GM12878 (cell line): ENCODE measurements at regions not wholly inside any gene's neighbourhood (a gene's known extent, or its start where the extent isn't known, plus 50 kb on each side); places are given as distances from the start of the nearest gene placed in this dataset.

Source experiments
- ATAC-seq: fragments of 200-7000 bp; cut with Tn5 transposase; 3 replicates; pipeline ENCODE4 v1.9.1; 2020; ENCODE audit warnings: mild to moderate bottlenecking, moderate library complexity
- BruUV-seq: library from RNA; stranded (reverse); fragments of 400-500 nt; replicated peaks from 2 replicates; lab custom pipeline; 2021; lab: Mats Ljungman, UMichigan
- CTCF ChIA-PET: fragments of 300-600 bp; sonication (Branson Sonifier 250); formaldehyde crosslinking; extraction: SDS; loops from one replicate; lab custom pipeline; 2021; ENCODE audit warnings: inconsistent platforms; lab: Yijun Ruan, JAX
- POLR2A ChIA-PET: fragments of 350-600 bp; formaldehyde crosslinking; extraction: SDS; loops from one replicate; lab custom pipeline; 2021; ENCODE audit warnings: inconsistent platforms; lab: Charles Lee
- RAD21 ChIA-PET: fragments of 300-600 bp; sonication (Branson Sonifier 250); formaldehyde crosslinking; loops from one replicate; lab custom pipeline; 2023; ENCODE audit warnings: antibody characterized with exemption; ENCODE audit not compliant: unreplicated experiment; lab: Charles Lee
- SMC1A ChIA-PET: fragments of 300-600 bp; sonication (Branson Sonifier 250); formaldehyde crosslinking; loops from one replicate; lab custom pipeline; 2023; ENCODE audit not compliant: unreplicated experiment, uncharacterized antibody; lab: Charles Lee
- DNase-seq: peaks from one replicate; pipeline ENCODE4 v3.0.0-alpha.2; 2011; ENCODE audit warnings: low read depth, low spot score
- FAIRE-seq: peaks from 3 replicates; lab custom pipeline; 2011; peaks lifted over from hg19 to GRCh38; lab: Jason Lieb, UNC
- H2AFZ ChIP-seq: 2 replicates; pipeline ENCODE4 v1.6.0; 2011; ENCODE audit warnings: low read depth, low read length, control low read depth; ENCODE audit not compliant: control insufficient read depth
- H3K27ac ChIP-seq: 2 replicates; pipeline ENCODE4 v1.5.1; 2011; ENCODE audit warnings: control low read depth; ENCODE audit not compliant: control insufficient read depth, insufficient read depth
- H3K27me3 ChIP-seq, 2 experiments: replicated peaks in 1 of 2; 2 replicates each; pipeline versions ENCODE4 v1.6.0 to v1.6.1; 2011; ENCODE audit warnings: low read length in 1 of 2; ENCODE audit not compliant: control insufficient read depth in 2 of 2, insufficient read depth in 2 of 2
- H3K36me3 ChIP-seq, 2 experiments: 2 replicates each; pipeline ENCODE4 v1.5.1; 2011; ENCODE audit warnings: low read length in 1 of 2; ENCODE audit not compliant: control insufficient read depth in 2 of 2, insufficient read depth in 2 of 2
- H3K4me1 ChIP-seq: 2 replicates; pipeline ENCODE4 v1.6.1; 2011; ENCODE audit warnings: mild to moderate bottlenecking, low read length, moderate library complexity, mixed read lengths; ENCODE audit not compliant: control insufficient read depth, insufficient read depth
- H3K4me2 ChIP-seq: 2 replicates; pipeline ENCODE4 v1.6.0; 2011; ENCODE audit warnings: control low read depth; ENCODE audit not compliant: control insufficient read depth, insufficient read depth
- H3K4me3 ChIP-seq: fragments of 200-600 bp; sonication (generic); 2 replicates; pipeline ENCODE4 v1.5.1; 2016
- H3K79me2 ChIP-seq: 2 replicates; pipeline ENCODE4 v1.6.0; 2011; ENCODE audit warnings: low read length; ENCODE audit not compliant: control insufficient read depth, insufficient read depth
- H3K9ac ChIP-seq: 2 replicates; pipeline ENCODE4 v1.8.0; 2011; ENCODE audit warnings: low read length, control low read depth, mixed read lengths; ENCODE audit not compliant: control insufficient read depth, insufficient read depth
- H3K9me3 ChIP-seq: replicated peaks from 3 replicates; pipeline ENCODE4 v1.5.1; 2011; ENCODE audit warnings: mild to moderate bottlenecking, low read length; ENCODE audit not compliant: control insufficient read depth, insufficient read depth
- H4K20me1 ChIP-seq: 2 replicates; pipeline ENCODE4 v1.6.0; 2011; ENCODE audit not compliant: control insufficient read depth, insufficient read depth
- HDAC6 ChIP-seq: fragments of 200-600 bp; sonication (generic); IDR thresholded peaks from one replicate; pipeline ENCODE4 v1.8.0; 2017; ENCODE audit warnings: antibody characterized with exemption; ENCODE audit not compliant: unreplicated experiment
- KDM1A ChIP-seq: fragments of 200-600 bp; sonication (generic); IDR thresholded peaks from 2 replicates; pipeline ENCODE4 v1.6.1; 2016; ENCODE audit warnings: borderline replicate concordance
- MEF2B ChIP-seq: fragments of 450-650 bp; IDR thresholded peaks from 2 replicates; pipeline ENCODE4 v1.6.1; 2018; ENCODE audit warnings: mild to moderate bottlenecking, moderate library complexity; ENCODE audit not compliant: partially characterized antibody, poor library complexity, severe bottlenecking
- RAD21 ChIP-seq: IDR thresholded peaks from 2 replicates; pipeline ENCODE4 v1.6.1; 2011; ENCODE audit warnings: mild to moderate bottlenecking, low read depth, low read length, moderate library complexity; ENCODE audit not compliant: insufficient read depth
- SPI1 ChIP-seq: IDR thresholded peaks from 2 replicates; pipeline ENCODE4 v1.6.1; 2011; ENCODE audit warnings: low read depth, mild to moderate bottlenecking, low read length, moderate library complexity, borderline replicate concordance; ENCODE audit not compliant: insufficient read depth
- STAT1 ChIP-seq: fragments of 450-650 bp; conservative IDR thresholded peaks from 2 replicates; pipeline ENCODE4 v1.6.1; 2014; ENCODE audit warnings: antibody characterized with exemption, mild to moderate bottlenecking
- SUPT20H ChIP-seq: IDR thresholded peaks from 2 replicates; pipeline ENCODE4 v1.6.1; 2011; ENCODE audit warnings: low read depth, mild to moderate bottlenecking, low read length, moderate library complexity, borderline replicate concordance; ENCODE audit not compliant: control insufficient read depth
- TCF3 ChIP-seq: IDR thresholded peaks from 2 replicates; pipeline ENCODE4 v1.6.1; 2012; ENCODE audit warnings: low read depth, mild to moderate bottlenecking, low read length, borderline replicate concordance; ENCODE audit not compliant: insufficient read depth
- ZNF217 ChIP-seq: fragments of 450-650 bp; IDR thresholded peaks from 2 replicates; pipeline ENCODE4 v1.6.1; 2017; ENCODE audit warnings: antibody characterized with exemption, mild to moderate bottlenecking
- WGBS: methylation state at CpG from one replicate; pipeline ENCODE4 v1.1.6; 2016; ENCODE audit warnings: low lambda C conversion rate; ENCODE audit not compliant: insufficient replicate concordance, insufficient coverage; ENCODE audit errors: missing lambda C conversion rate; 5-methylcytosine and 5-hydroxymethylcytosine counted together
- in situ Hi-C: fragments of 300-500 bp; cut with MboI; formaldehyde crosslinking; loops from 9 replicates; pipeline ENCODE4 v1.14.3; 2018; ENCODE audit warnings: mixed read lengths
- intact Hi-C: fragments of 100-400 bp; cut with micrococcal nuclease; formaldehyde crosslinking; loops from one replicate; pipeline ENCODE4 v1.14.2; 2022; ENCODE audit not compliant: unreplicated experiment
- TF ChIP-seq, protein P1 (sequence below): fragments of 450-650 bp; IDR thresholded peaks from 2 replicates; pipeline ENCODE4 v1.6.1; 2017; ENCODE audit warnings: borderline replicate concordance
- TF ChIP-seq, protein P2 (sequence below): fragments of 450-650 bp; IDR thresholded peaks from 2 replicates; pipeline ENCODE4 v1.6.1; 2018; ENCODE audit warnings: mild to moderate bottlenecking, low read depth, moderate library complexity; ENCODE audit not compliant: partially characterized antibody
- TF ChIP-seq, protein P3 (sequence below): fragments of 450-650 bp; IDR thresholded peaks from 2 replicates; pipeline ENCODE4 v1.6.1; 2018; ENCODE audit warnings: borderline replicate concordance, mild to moderate bottlenecking; ENCODE audit not compliant: partially characterized antibody
- TF ChIP-seq, protein P4 (sequence below): fragments of 450-650 bp; formaldehyde crosslinking; IDR thresholded peaks from 2 replicates; pipeline ENCODE4 v1.4.0; 2022; ENCODE audit warnings: mild to moderate bottlenecking, moderate library complexity

DNA sequence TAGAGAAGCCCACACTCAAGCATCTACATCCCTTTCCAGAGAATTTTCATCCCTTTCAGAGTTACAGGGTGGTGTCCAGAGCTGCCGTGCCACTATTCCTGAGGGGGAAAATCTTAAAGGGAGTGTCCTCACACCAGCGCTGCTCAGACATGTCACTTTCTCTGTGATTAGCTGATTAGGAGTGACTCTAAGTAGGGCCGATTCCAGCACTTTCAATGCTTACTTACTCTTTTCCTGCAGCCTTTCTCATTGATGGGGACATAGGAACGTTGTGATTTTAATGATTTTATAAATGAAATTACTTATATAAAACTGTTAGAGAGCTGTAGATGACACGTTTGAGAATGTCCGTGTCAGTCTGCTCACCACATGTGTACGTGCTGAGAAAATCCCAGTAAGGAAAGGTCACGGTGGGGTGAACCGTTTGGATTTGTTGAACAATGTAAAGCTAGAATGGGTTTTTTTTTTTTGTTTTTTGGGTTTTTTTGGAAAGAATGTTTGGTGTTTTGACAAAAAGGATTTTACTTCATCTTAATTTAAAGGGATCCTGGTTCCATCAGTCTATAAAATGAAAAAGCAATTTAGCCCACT, 56.6 kb upstream of the SPATA13 start:
- ChIA-PET POLR2A (interaction anchor here (0.6 kb wide), 1 partner anchor 37 kb away, joined by 3 read pairs; no protein-coding TSS in a partner anchor), SMC1A (interaction anchor here (0.9 to 1.7 kb wide), 2 partner anchors 12 to 83 kb away, joined by 3 read pairs; no protein-coding TSS in a partner anchor), CTCF (interaction anchor here (1.6 kb wide), 1 partner anchor 50 kb away, joined by 6 read pairs; no protein-coding TSS in a partner anchor), RAD21 (no interaction called here)
- no peaks in the 10 kb centered on the region for H3K36me3 ChIP-seq
- H3K9me3 ChIP-seq = no peaks in the 10 kb centered on the region
- 0 out of 4 replicates have a peak, but pooled peaks cover 0 to 1% of the 10 kb centered on the region in 2 experiments for H3K27me3 ChIP-seq
- no TSS peak for BruUV-seq
- FAIRE-seq (no peak), DNase-seq (no peak), ATAC-seq (no peak)
- H3K4me1 ChIP-seq = no peaks in the 10 kb centered on the region
- WGBS = 57% methylated on average over 9 of the region's 9 CpGs
- intact Hi-C loops = no loop called here
- no peak overlapping the region for H3K4me3 ChIP-seq
- H4K20me1 ChIP-seq = no peaks in the 10 kb centered on the region
- no peak overlapping the region for H3K27ac ChIP-seq
- no peaks in the 10 kb centered on the region for H3K79me2 ChIP-seq
- in situ Hi-C loops = no loop called here
- H3K4me2 ChIP-seq = no peak overlapping the region
- H2AFZ ChIP-seq = no peak overlapping the region
- no peak overlapping the region for H3K9ac ChIP-seq
- TF ChIP-seq SPI1 (no peak), HDAC6 (no peak), MEF2B (no peak), ZNF217 (no peak), KDM1A (no peak), TCF3 (no peak), SUPT20H (no peak), RAD21 (no peak), STAT1 (no peak)
- TF ChIP-seq, protein P1, sequence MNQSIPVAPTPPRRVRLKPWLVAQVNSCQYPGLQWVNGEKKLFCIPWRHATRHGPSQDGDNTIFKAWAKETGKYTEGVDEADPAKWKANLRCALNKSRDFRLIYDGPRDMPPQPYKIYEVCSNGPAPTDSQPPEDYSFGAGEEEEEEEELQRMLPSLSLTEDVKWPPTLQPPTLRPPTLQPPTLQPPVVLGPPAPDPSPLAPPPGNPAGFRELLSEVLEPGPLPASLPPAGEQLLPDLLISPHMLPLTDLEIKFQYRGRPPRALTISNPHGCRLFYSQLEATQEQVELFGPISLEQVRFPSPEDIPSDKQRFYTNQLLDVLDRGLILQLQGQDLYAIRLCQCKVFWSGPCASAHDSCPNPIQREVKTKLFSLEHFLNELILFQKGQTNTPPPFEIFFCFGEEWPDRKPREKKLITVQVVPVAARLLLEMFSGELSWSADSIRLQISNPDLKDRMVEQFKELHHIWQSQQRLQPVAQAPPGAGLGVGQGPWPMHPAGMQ = no peak
- TF ChIP-seq, protein P2, sequence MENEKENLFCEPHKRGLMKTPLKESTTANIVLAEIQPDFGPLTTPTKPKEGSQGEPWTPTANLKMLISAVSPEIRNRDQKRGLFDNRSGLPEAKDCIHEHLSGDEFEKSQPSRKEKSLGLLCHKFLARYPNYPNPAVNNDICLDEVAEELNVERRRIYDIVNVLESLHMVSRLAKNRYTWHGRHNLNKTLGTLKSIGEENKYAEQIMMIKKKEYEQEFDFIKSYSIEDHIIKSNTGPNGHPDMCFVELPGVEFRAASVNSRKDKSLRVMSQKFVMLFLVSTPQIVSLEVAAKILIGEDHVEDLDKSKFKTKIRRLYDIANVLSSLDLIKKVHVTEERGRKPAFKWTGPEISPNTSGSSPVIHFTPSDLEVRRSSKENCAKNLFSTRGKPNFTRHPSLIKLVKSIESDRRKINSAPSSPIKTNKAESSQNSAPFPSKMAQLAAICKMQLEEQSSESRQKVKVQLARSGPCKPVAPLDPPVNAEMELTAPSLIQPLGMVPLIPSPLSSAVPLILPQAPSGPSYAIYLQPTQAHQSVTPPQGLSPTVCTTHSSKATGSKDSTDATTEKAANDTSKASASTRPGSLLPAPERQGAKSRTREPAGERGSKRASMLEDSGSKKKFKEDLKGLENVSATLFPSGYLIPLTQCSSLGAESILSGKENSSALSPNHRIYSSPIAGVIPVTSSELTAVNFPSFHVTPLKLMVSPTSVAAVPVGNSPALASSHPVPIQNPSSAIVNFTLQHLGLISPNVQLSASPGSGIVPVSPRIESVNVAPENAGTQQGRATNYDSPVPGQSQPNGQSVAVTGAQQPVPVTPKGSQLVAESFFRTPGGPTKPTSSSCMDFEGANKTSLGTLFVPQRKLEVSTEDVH = no peak
- TF ChIP-seq, protein P3, sequence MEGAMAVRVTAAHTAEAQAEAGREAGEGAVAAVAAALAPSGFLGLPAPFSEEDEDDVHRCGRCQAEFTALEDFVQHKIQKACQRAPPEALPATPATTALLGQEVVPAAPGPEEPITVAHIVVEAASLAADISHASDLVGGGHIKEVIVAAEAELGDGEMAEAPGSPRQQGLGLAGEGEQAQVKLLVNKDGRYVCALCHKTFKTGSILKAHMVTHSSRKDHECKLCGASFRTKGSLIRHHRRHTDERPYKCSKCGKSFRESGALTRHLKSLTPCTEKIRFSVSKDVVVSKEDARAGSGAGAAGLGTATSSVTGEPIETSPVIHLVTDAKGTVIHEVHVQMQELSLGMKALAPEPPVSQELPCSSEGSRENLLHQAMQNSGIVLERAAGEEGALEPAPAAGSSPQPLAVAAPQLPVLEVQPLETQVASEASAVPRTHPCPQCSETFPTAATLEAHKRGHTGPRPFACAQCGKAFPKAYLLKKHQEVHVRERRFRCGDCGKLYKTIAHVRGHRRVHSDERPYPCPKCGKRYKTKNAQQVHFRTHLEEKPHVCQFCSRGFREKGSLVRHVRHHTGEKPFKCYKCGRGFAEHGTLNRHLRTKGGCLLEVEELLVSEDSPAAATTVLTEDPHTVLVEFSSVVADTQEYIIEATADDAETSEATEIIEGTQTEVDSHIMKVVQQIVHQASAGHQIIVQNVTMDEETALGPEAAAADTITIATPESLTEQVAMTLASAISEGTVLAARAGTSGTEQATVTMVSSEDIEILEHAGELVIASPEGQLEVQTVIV = no peak
- TF ChIP-seq, protein P4, sequence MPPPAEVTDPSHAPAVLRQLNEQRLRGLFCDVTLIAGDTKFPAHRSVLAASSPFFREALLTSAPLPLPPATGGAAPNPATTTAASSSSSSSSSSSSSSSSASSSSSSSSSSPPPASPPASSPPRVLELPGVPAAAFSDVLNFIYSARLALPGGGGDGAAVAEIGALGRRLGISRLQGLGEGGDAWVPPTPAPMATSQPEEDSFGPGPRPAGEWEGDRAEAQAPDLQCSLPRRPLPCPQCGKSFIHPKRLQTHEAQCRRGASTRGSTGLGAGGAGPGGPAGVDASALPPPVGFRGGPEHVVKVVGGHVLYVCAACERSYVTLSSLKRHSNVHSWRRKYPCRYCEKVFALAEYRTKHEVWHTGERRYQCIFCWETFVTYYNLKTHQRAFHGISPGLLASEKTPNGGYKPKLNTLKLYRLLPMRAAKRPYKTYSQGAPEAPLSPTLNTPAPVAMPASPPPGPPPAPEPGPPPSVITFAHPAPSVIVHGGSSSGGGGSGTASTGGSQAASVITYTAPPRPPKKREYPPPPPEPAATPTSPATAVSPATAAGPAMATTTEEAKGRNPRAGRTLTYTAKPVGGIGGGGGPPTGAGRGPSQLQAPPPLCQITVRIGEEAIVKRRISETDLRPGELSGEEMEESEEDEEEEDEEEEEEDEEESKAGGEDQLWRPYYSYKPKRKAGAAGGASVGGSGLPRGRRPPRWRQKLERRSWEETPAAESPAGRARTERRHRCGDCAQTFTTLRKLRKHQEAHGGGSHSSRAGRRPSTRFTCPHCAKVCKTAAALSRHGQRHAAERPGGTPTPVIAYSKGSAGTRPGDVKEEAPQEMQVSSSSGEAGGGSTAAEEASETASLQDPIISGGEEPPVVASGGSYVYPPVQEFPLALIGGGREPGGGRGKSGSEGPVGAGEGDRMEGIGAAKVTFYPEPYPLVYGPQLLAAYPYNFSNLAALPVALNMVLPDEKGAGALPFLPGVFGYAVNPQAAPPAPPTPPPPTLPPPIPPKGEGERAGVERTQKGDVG (CRISPR knock-in tag) = no peak
